Suprapubic skin (tissue), 4 donors: ENCODE measurements at regions not wholly inside any gene's neighbourhood (a gene's known extent, or its start where the extent isn't known, plus 50 kb on each side); places are given as distances from the start of the nearest gene placed in this dataset.

ENCODE experiments used
- DNase-seq, 2 donors: peaks; one replicate each; pipeline ENCODE4 v3.0.0-alpha.2; 2019; ENCODE audit warnings: low spot score in 2 of 2
- H3K27ac ChIP-seq: fragments of 200-600 bp; sonication (generic); one replicate; pipeline ENCODE4 v1.5.1; 2019
- H3K27me3 ChIP-seq: fragments of 200-600 bp; sonication (generic); one replicate; pipeline ENCODE4 v1.5.1; 2019
- H3K36me3 ChIP-seq: fragments of 200-600 bp; sonication (generic); one replicate; pipeline ENCODE4 v1.5.1; 2019
- H3K4me1 ChIP-seq: fragments of 200-600 bp; sonication (generic); one replicate; pipeline ENCODE4 v1.5.1; 2019
- H3K4me3 ChIP-seq: fragments of 200-600 bp; sonication (generic); one replicate; pipeline ENCODE4 v1.5.1; 2019; ENCODE audit warnings: mild to moderate bottlenecking
- H3K9me3 ChIP-seq: fragments of 200-600 bp; sonication (generic); one replicate; pipeline ENCODE4 v1.5.1; 2019
- CTCF ChIP-seq, 2 donors: fragments of 200-600 bp in 1 of 2; fragments of 450-650 bp in 1 of 2; sonication (generic) in 1 of 2; IDR thresholded peaks; one replicate each; pipeline ENCODE4 v1.5.1; 2016 to 2019; ENCODE audit warnings: antibody characterized with exemption in 2 of 2, mild to moderate bottlenecking in 1 of 2, moderate library complexity in 1 of 2
- EP300 ChIP-seq: sonication (generic); formaldehyde crosslinking; IDR thresholded peaks from one replicate; pipeline ENCODE4 v1.6.1; 2017; ENCODE audit warnings: antibody characterized with exemption
- POLR2A ChIP-seq, 2 donors: fragments of 450-650 bp; IDR thresholded peaks; one replicate each; pipeline ENCODE4 v1.6.1; 2017; ENCODE audit warnings: antibody characterized with exemption in 2 of 2, mild to moderate bottlenecking in 2 of 2, moderate library complexity in 2 of 2
- POLR2AphosphoS5 ChIP-seq, 3 donors: sonication (generic); formaldehyde crosslinking; IDR thresholded peaks; one replicate each; pipeline ENCODE4 v1.6.1; 2017; ENCODE audit warnings: antibody characterized with exemption in 3 of 3
- WGBS: methylation state at CpG from one replicate; pipeline ENCODE4 v1.1.5; 2018; 5-methylcytosine and 5-hydroxymethylcytosine counted together

- Histone ChIP-seq H3K27me3 (peaks cover 25% of the 10 kb centered on the region), H3K4me3 (peak overlapping the region; percentile 33), H3K9me3 (no peaks in the 10 kb centered on the region), H3K27ac (peak overlapping the region; percentile 91), H3K36me3 (no peaks in the 10 kb centered on the region), H3K4me1 (peaks cover 64% of the 10 kb centered on the region)
- peak in 1 of 2 donors; percentile 71 for DNase-seq
- TF ChIP-seq POLR2A (IDR thresholded peaks at IDR 0.05) (no peak), POLR2AphosphoS5 (IDR thresholded peaks at IDR 0.05) (no peak), EP300 (no peak), CTCF (IDR thresholded peaks at IDR 0.05) (no peak)
- 40% methylated on average over 21 of the region's 29 CpGs for WGBS
These were observed 104.8 kb upstream of the CASZ1 start for GRCh38 chr1:10901091-10901890.

- Histone ChIP-seq H3K4me3 (no peak overlapping the region), H3K36me3 (no peaks in the 10 kb centered on the region), H3K9me3 (no peaks in the 10 kb centered on the region), H3K4me1 (peaks cover 72% of the 10 kb centered on the region), H3K27me3 (peaks cover 27% of the 10 kb centered on the region), H3K27ac (peak overlapping the region; percentile 91)
- TF ChIP-seq POLR2AphosphoS5 (IDR thresholded peaks at IDR 0.05) (no peak), EP300 (no peak), CTCF (IDR thresholded peaks at IDR 0.05) (no peak), POLR2A (IDR thresholded peaks at IDR 0.05) (no peak)
- DNase-seq: peak in 1 of 2 donors; percentile 55
- WGBS: 72% methylated on average over 10 of the region's 18 CpGs
These were observed 105.7 kb upstream of the CASZ1 start for GRCh38 chr1:10901891-10902805.

GRCh38 chr1:10903421-10903820, 107.0 kb upstream of the CASZ1 start:
- TF ChIP-seq POLR2A (IDR thresholded peaks at IDR 0.05) (no peak), POLR2AphosphoS5 (IDR thresholded peaks at IDR 0.05) (no peak), EP300 (no peak), CTCF (IDR thresholded peaks at IDR 0.05) (no peak)
- Histone ChIP-seq H3K27ac (no peak overlapping the region), H3K9me3 (no peaks in the 10 kb centered on the region), H3K27me3 (peaks cover 25% of the 10 kb centered on the region), H3K4me1 (peaks cover 70% of the 10 kb centered on the region), H3K4me3 (no peak overlapping the region), H3K36me3 (no peaks in the 10 kb centered on the region)
- DNase-seq: peak in 1 of 2 donors; percentile 52
- no CpG with 5 or more reads among the region's 3 CpGs for WGBS

- Histone ChIP-seq H3K4me1 (peaks cover 66% of the 10 kb centered on the region), H3K4me3 (no peak overlapping the region), H3K36me3 (no peaks in the 10 kb centered on the region), H3K27ac (no peak overlapping the region), H3K27me3 (peaks cover 21% of the 10 kb centered on the region), H3K9me3 (no peaks in the 10 kb centered on the region)
- peak in 1 of 2 donors; percentile 47 for DNase-seq
- no peak for TF ChIP-seq CTCF (IDR thresholded peaks at IDR 0.05)
- no peak for TF ChIP-seq POLR2A (IDR thresholded peaks at IDR 0.05)
- WGBS: 59% methylated on average over 7 of the region's 9 CpGs
These were observed 107.4 kb upstream of the CASZ1 start for GRCh38 chr1:10903821-10904220.
